T-helper 2 cell treated with Interferon-gamma antibody and Interleukin-4, amounts not matched to agents 5 μg/mL and 100 μg/mL, for 36 hours (primary cell): ENCODE measurements at regions not wholly inside any gene's neighbourhood (a gene's known extent, or its start where the extent isn't known, plus 50 kb on each side); places are given as distances from the start of the nearest gene placed in this dataset.
A peak's percentile ranks its signal among the peaks of the same experiment; 100 is the strongest.
"Not testable (repeated sequence)": the region's sequence is repeated elsewhere in the genome, so short reads cannot be mapped to it uniquely, and the experiment has no call there.

Experiments used
- DNase-seq: peaks from one replicate; pipeline ENCODE4 v3.0.0; 2021; ENCODE audit warnings: low spot score
- H3K27ac Mint-ChIP-seq: one replicate; pipeline ENCODE4 v1.8.0; 2021; ENCODE audit warnings: mild to moderate bottlenecking, mixed read lengths
- H3K27me3 Mint-ChIP-seq: one replicate; pipeline ENCODE4 v1.8.0; 2021; ENCODE audit warnings: low read depth, mixed read lengths
- H3K36me3 Mint-ChIP-seq: one replicate; pipeline ENCODE4 v1.8.0; 2021; ENCODE audit warnings: low read depth, mixed read lengths
- H3K4me1 Mint-ChIP-seq: one replicate; pipeline ENCODE4 v1.8.0; 2021; ENCODE audit warnings: low read depth, mixed read lengths
- H3K4me3 Mint-ChIP-seq: one replicate; pipeline ENCODE4 v1.8.0; 2022; ENCODE audit warnings: mild to moderate bottlenecking, moderate library complexity, mixed read lengths
- H3K9me3 Mint-ChIP-seq: one replicate; pipeline ENCODE4 v1.8.0; 2021; ENCODE audit warnings: mixed read lengths

- H3K9me3 Mint-ChIP-seq, result no peaks in the 10 kb centered on the region
- H3K27ac Mint-ChIP-seq, result peak overlapping the region; percentile 17
- H3K4me1 Mint-ChIP-seq, result peaks cover 8% of the 10 kb centered on the region
- peaks cover 5% of the 10 kb centered on the region for H3K27me3 Mint-ChIP-seq
- no peak overlapping the region for H3K4me3 Mint-ChIP-seq
- H3K36me3 Mint-ChIP-seq, result no peaks in the 10 kb centered on the region
- no peak for DNase-seq
Observed at GRCh38 chr7:118349604-118350003, 125.1 kb downstream of the ANKRD7 start.

DNA sequence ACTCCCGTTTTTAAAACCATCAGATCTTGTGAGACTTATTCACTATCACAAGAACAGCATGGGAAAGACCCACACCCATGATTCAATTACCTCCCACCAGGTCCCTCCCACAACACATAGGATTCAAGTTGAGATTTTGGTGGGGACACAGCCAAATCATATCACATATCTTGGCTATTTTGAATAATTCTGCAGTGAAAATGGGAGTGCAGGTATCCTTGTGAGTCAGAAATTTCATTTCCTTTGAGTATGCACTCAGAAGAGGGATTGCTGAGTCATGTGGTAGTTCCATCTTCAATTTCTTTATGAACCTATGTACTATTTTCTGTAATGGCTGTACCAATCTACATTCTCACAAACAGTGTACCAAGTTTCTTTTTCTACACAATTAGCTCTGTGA, 125.8 kb downstream of the ANKRD7 start:
- H3K27ac Mint-ChIP-seq, result no peak overlapping the region
- H3K36me3 Mint-ChIP-seq, result no peaks in the 10 kb centered on the region
- H3K4me3 Mint-ChIP-seq, result no peak overlapping the region
- peak; percentile 20 for DNase-seq
- peaks cover 8% of the 10 kb centered on the region for H3K4me1 Mint-ChIP-seq
- peaks cover 3% of the 10 kb centered on the region for H3K27me3 Mint-ChIP-seq
- H3K9me3 Mint-ChIP-seq, result no peaks in the 10 kb centered on the region

DNA sequence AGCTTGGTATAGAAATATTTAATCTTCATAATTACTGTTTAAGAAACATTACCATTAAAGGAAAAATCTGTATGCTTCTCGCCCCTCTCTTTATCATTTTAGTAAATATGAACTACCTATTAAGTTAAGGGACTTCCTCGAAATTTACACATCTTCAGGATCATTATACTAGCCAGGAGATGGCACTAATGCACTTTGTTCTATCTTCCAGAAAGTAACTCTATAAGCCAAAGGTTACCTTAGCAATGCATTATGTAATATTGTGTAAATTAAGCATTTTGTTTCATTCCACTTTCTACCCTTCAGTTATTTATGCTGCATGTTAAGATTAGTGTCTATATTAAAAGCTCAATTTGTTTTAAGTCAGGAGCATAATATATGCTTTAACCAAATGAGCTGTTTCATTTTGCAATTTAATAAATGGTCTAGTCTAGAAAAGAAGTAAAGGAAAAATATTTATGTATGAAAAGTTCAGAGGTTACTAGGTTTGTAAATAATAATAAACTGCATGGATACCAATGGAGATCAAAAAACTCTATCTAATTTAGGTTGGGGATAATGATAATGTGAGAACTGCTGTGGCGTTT, 128.5 kb downstream of the ANKRD7 start:
- DNase-seq, result no peak
- Mint-ChIP-seq H3K27me3 (no peaks in the 10 kb centered on the region), H3K27ac (no peak overlapping the region), H3K36me3 (no peaks in the 10 kb centered on the region), H3K4me1 (peaks cover 8% of the 10 kb centered on the region), H3K4me3 (no peak overlapping the region), H3K9me3 (peaks cover 4% of the 10 kb centered on the region)

- Mint-ChIP-seq H3K9me3 (no peaks in the 10 kb centered on the region), H3K27ac (no peak overlapping the region), H3K4me1 (no peaks in the 10 kb centered on the region), H3K4me3 (no peak overlapping the region), H3K27me3 (no peaks in the 10 kb centered on the region), H3K36me3 (no peaks in the 10 kb centered on the region)
- DNase-seq, result no peak
Observed at GRCh38 chr7:118366363-118366762, 141.9 kb downstream of the ANKRD7 start.

GRCh38 chr7:118368958-118369357, 144.5 kb downstream of the ANKRD7 start:
- Mint-ChIP-seq H3K27me3 (no peaks in the 10 kb centered on the region), H3K4me3 (no peak overlapping the region), H3K36me3 (no peaks in the 10 kb centered on the region), H3K27ac (no peak overlapping the region), H3K9me3 (no peaks in the 10 kb centered on the region), H3K4me1 (no peaks in the 10 kb centered on the region)
- no peak for DNase-seq

GRCh38 chr7:118369987-118370386, 145.5 kb downstream of the ANKRD7 start:
- H3K9me3 Mint-ChIP-seq, result no peaks in the 10 kb centered on the region
- no peaks in the 10 kb centered on the region for H3K36me3 Mint-ChIP-seq
- no peak overlapping the region for H3K4me3 Mint-ChIP-seq
- H3K27ac Mint-ChIP-seq, result no peak overlapping the region
- H3K27me3 Mint-ChIP-seq, result no peaks in the 10 kb centered on the region
- DNase-seq, result no peak
- H3K4me1 Mint-ChIP-seq, result no peaks in the 10 kb centered on the region

DNA sequence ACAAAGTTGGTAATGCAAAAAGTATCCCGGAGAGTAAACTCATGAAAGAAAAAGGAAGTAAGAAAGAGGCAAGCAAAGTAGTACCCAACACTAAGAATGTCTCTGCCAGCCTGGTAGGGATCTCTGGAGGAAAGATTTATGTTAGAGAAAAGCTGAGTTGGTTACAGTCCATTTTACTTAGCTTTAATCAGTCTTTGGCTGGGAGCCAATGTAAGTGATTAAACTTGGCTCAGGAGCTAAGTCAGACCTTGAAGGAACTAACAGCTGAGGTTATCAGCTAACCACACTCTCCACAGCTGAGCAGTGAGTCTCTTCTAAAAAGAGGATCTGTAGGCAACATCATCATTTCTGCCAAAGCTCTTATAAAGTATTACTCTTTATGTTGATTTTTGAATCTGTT, 148.0 kb downstream of the ANKRD7 start:
- H3K4me1 Mint-ChIP-seq, result no peaks in the 10 kb centered on the region
- no peak overlapping the region for H3K4me3 Mint-ChIP-seq
- H3K27ac Mint-ChIP-seq, result no peak overlapping the region
- DNase-seq, result no peak
- H3K9me3 Mint-ChIP-seq, result no peaks in the 10 kb centered on the region
- H3K27me3 Mint-ChIP-seq, result no peaks in the 10 kb centered on the region
- H3K36me3 Mint-ChIP-seq, result no peaks in the 10 kb centered on the region

- no peak for DNase-seq
- H3K27ac Mint-ChIP-seq, result no peak overlapping the region
- H3K36me3 Mint-ChIP-seq, result no peaks in the 10 kb centered on the region
- no peaks in the 10 kb centered on the region for H3K4me1 Mint-ChIP-seq
- no peaks in the 10 kb centered on the region for H3K27me3 Mint-ChIP-seq
- no peaks in the 10 kb centered on the region for H3K9me3 Mint-ChIP-seq
- no peak overlapping the region for H3K4me3 Mint-ChIP-seq
Observed at GRCh38 chr7:118389629-118390028, 165.1 kb downstream of the ANKRD7 start.

GRCh38 chr7:118404211-118404610, 179.7 kb downstream of the ANKRD7 start:
- Mint-ChIP-seq H3K4me3 (no peak overlapping the region), H3K27me3 (no peaks in the 10 kb centered on the region), H3K27ac (no peak overlapping the region)

GRCh38 chr7:118418433-118418832, 193.9 kb downstream of the ANKRD7 start:
- DNase-seq, result no peak
- H3K4me3 Mint-ChIP-seq, result no peak overlapping the region
- H3K4me1 Mint-ChIP-seq, result no peaks in the 10 kb centered on the region
- H3K27me3 Mint-ChIP-seq, result no peaks in the 10 kb centered on the region
- H3K36me3 Mint-ChIP-seq, result no peaks in the 10 kb centered on the region
- H3K27ac Mint-ChIP-seq, result no peak overlapping the region
- no peaks in the 10 kb centered on the region for H3K9me3 Mint-ChIP-seq

More at GRCh38 chr7:118404211-118404610, 179.7 kb downstream of the ANKRD7 start:
- H3K36me3 Mint-ChIP-seq, result no peaks in the 10 kb centered on the region
- H3K9me3 Mint-ChIP-seq, result no peaks in the 10 kb centered on the region
- H3K4me1 Mint-ChIP-seq, result no peaks in the 10 kb centered on the region
- no peak for DNase-seq

GRCh38 chr7:118420888-118421287, 196.4 kb downstream of the ANKRD7 start:
- Mint-ChIP-seq H3K27ac (no peak overlapping the region), H3K36me3 (no peaks in the 10 kb centered on the region), H3K4me1 (no peaks in the 10 kb centered on the region), H3K4me3 (no peak overlapping the region), H3K9me3 (no peaks in the 10 kb centered on the region), H3K27me3 (no peaks in the 10 kb centered on the region)
- no peak for DNase-seq

GRCh38 chr7:118429141-118429540, 204.6 kb downstream of the ANKRD7 start:
- H3K36me3 Mint-ChIP-seq, result no peaks in the 10 kb centered on the region
- DNase-seq, result no peak
- H3K4me3 Mint-ChIP-seq, result no peak overlapping the region
- no peaks in the 10 kb centered on the region for H3K4me1 Mint-ChIP-seq
- H3K9me3 Mint-ChIP-seq, result no peaks in the 10 kb centered on the region
- H3K27ac Mint-ChIP-seq, result no peak overlapping the region
- H3K27me3 Mint-ChIP-seq, result no peaks in the 10 kb centered on the region

GRCh38 chr7:118436663-118437062, 212.2 kb downstream of the ANKRD7 start:
- Mint-ChIP-seq H3K36me3 (no peaks in the 10 kb centered on the region), H3K4me1 (no peaks in the 10 kb centered on the region), H3K9me3 (peaks cover 4% of the 10 kb centered on the region), H3K27me3 (no peaks in the 10 kb centered on the region), H3K27ac (no peak overlapping the region), H3K4me3 (no peak overlapping the region)
- no peak for DNase-seq

DNA sequence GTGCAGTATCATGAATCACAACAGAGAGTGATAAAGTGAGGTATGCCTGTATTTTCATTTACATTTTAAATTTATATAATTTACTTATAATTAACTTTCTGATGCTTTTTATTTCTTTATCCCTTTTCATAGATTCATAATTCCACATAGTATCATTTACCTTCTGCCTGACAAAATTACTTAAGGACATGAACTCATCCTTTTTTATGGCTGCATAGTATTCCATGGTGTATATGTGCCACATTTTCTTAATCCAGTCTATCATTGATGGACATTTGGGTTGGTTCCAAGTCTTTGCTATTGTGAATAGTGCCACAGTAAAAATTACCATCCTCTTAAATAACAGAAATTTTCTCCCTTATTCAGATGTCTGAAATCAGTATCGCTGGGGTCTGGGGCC, 224.5 kb downstream of the ANKRD7 start:
- not testable (repeated sequence) for H3K4me1 Mint-ChIP-seq, H3K36me3 Mint-ChIP-seq, H3K4me3 Mint-ChIP-seq, H3K27me3 Mint-ChIP-seq, DNase-seq, H3K27ac Mint-ChIP-seq
- peaks cover 10% of the 10 kb centered on the region for H3K9me3 Mint-ChIP-seq

DNA sequence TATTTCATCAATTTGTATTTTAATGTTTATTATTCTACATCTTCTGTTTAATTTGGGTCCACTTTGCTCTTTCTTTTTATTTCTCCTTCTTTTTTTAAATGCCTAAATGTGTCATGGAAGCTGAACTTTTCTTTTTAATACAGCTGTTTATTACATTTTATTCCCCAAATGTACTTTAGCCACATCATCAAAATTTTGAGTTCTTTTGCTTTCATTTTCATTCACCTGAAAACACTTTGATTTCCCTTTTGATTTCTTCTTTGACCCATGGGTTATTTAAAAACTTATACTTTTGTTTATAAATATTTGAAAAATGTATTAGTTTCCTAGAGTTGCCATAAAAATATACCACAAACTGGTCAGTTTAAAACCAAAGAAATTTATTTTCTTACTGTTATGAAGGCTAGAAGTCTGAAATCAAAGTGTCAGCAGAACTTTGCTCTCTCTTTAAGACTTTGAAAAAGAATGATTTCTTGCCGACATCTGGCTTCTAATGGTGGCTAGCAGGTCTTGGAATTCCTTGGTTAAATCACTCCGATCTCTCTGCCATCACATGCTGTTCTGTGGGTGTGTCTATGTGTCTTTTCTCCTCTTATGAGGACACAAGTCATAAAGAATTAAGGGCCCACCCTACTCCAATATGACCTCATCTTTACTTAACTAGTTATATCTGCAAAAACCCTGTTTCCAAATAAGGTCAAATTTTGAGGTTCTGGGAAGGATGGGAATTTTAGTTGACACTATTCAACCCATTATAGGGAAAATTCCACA, 225.5 kb downstream of the ANKRD7 start:
- Mint-ChIP-seq H3K27me3 (no peaks in the 10 kb centered on the region), H3K9me3 (peaks cover 10% of the 10 kb centered on the region), H3K27ac (no peak overlapping the region), H3K4me1 (no peaks in the 10 kb centered on the region), H3K36me3 (no peaks in the 10 kb centered on the region), H3K4me3 (no peak overlapping the region)
- no peak for DNase-seq
